IMR-90 (cell line): ENCODE measurements at regions not wholly inside any gene's neighbourhood (a gene's known extent, or its start where the extent isn't known, plus 50 kb on each side); places are given as distances from the start of the nearest gene placed in this dataset.

Experiments
- ATAC-seq: fragments of 200-7000 bp; cut with Tn5 transposase; 2 replicates; pipeline ENCODE4 v1.9.1; 2020; ENCODE audit warnings: low read depth, mild to moderate bottlenecking, moderate library complexity
- BruUV-seq: library from RNA; stranded (reverse); fragments of 400-500 nt; replicated peaks from 2 replicates; lab custom pipeline; 2021; lab: Mats Ljungman, UMichigan
- CTCF ChIA-PET: fragments of 300-600 bp; formaldehyde crosslinking; extraction: SDS; loops from one replicate; lab custom pipeline; 2021; ENCODE audit warnings: antibody characterized with exemption; lab: Yijun Ruan, JAX
- POLR2A ChIA-PET: fragments of 300-600 bp; sonication (Branson Sonifier 250); formaldehyde crosslinking; loops from one replicate; lab custom pipeline; 2022; ENCODE audit warnings: antibody characterized with exemption; ENCODE audit not compliant: unreplicated experiment; lab: Charles Lee
- DNase-seq: peaks from one replicate; pipeline ENCODE4 v3.0.0; 2013
- H2AFZ ChIP-seq: replicated peaks from 2 replicates; pipeline ENCODE3; 2013; ENCODE audit warnings: low read length, mild to moderate bottlenecking; ENCODE audit not compliant: poor library complexity
- H2AK5ac ChIP-seq: 2 replicates; pipeline ENCODE4 v1.6.1; 2013; ENCODE audit warnings: low read depth, low read length, inconsistent platforms
- H2AK9ac ChIP-seq: replicated peaks from 2 replicates; pipeline ENCODE3; 2013; ENCODE audit warnings: mild to moderate bottlenecking, low read depth, low read length, moderate library complexity; ENCODE audit not compliant: poor library complexity
- H2BK120ac ChIP-seq: 2 replicates; pipeline ENCODE4 v1.6.1; 2013; ENCODE audit warnings: low read depth, low read length, inconsistent platforms
- H2BK15ac ChIP-seq: 3 replicates; pipeline ENCODE4 v1.6.1; 2013; ENCODE audit warnings: low read depth, low read length, inconsistent platforms
- H2BK20ac ChIP-seq: 2 replicates; pipeline ENCODE4 v1.6.1; 2013; ENCODE audit warnings: low read depth, mild to moderate bottlenecking, inconsistent platforms, low read length, moderate library complexity
- H2BK5ac ChIP-seq: 2 replicates; pipeline ENCODE4 v1.6.1; 2013; ENCODE audit warnings: mild to moderate bottlenecking, low read depth, low read length, inconsistent platforms; ENCODE audit not compliant: poor library complexity, severe bottlenecking
- H3K14ac ChIP-seq: replicated peaks from 2 replicates; pipeline ENCODE4 v1.6.1; 2013; ENCODE audit warnings: low read depth, low read length, inconsistent platforms
- H3K18ac ChIP-seq: 2 replicates; pipeline ENCODE4 v1.6.1; 2013; ENCODE audit warnings: low read depth, low read length, control low read depth
- H3K23ac ChIP-seq: 2 replicates; pipeline ENCODE4 v1.6.1; 2013; ENCODE audit warnings: low read depth, low read length, inconsistent platforms
- H3K27ac ChIP-seq: 2 replicates; pipeline ENCODE4 v1.5.1; 2013; ENCODE audit warnings: mild to moderate bottlenecking, control low read depth, low read length; ENCODE audit not compliant: insufficient read depth
- H3K27me3 ChIP-seq: 2 replicates; pipeline ENCODE4 v1.6.1; 2013; ENCODE audit warnings: low read length; ENCODE audit not compliant: control insufficient read depth, insufficient read depth
- H3K36me3 ChIP-seq: 2 replicates; pipeline ENCODE4 v1.6.1; 2013; ENCODE audit warnings: low read length, mixed read lengths; ENCODE audit not compliant: control insufficient read depth, insufficient read depth
- H3K4ac ChIP-seq: 2 replicates; pipeline ENCODE4 v1.6.1; 2013; ENCODE audit warnings: low read depth, low read length, inconsistent platforms
- H3K4me1 ChIP-seq: 2 replicates; pipeline ENCODE4 v1.6.1; 2013; ENCODE audit warnings: low read length, mixed read lengths; ENCODE audit not compliant: control insufficient read depth, insufficient read depth
- H3K4me2 ChIP-seq: 2 replicates; pipeline ENCODE4 v1.6.1; 2013; ENCODE audit warnings: low read depth, mild to moderate bottlenecking, control low read depth, low read length, moderate library complexity
- H3K4me3 ChIP-seq: 2 replicates; pipeline ENCODE4 v1.5.1; 2013; ENCODE audit warnings: low read depth, mild to moderate bottlenecking, control low read depth, low read length, moderate library complexity; ENCODE audit not compliant: insufficient read depth
- H3K56ac ChIP-seq: 2 replicates; pipeline ENCODE4 v1.6.1; 2013; ENCODE audit warnings: low read length, inconsistent platforms; ENCODE audit not compliant: insufficient read depth; ENCODE audit errors: extremely low read depth
- H3K79me1 ChIP-seq, 2 experiments: 2 replicates each; pipeline ENCODE4 v1.6.1; 2013; ENCODE audit warnings: low read length in 2 of 2, inconsistent platforms in 1 of 2, low read depth in 1 of 2
- H3K9ac ChIP-seq: 2 replicates; pipeline ENCODE4 v1.6.1; 2013; ENCODE audit warnings: low read depth, low read length, control low read depth
- H3K9me1 ChIP-seq: 2 replicates; pipeline ENCODE4 v1.6.1; 2013; ENCODE audit warnings: low read length, inconsistent platforms; ENCODE audit not compliant: insufficient read depth
- H3K9me3 ChIP-seq: 2 replicates; pipeline ENCODE4 v1.6.1; 2013; ENCODE audit warnings: low read length; ENCODE audit not compliant: control insufficient read depth, insufficient read depth
- H4K20me1 ChIP-seq: 2 replicates; pipeline ENCODE4 v1.6.1; 2013; ENCODE audit warnings: low read length, inconsistent platforms; ENCODE audit not compliant: insufficient read depth
- H4K5ac ChIP-seq: 2 replicates; pipeline ENCODE4 v1.6.1; 2013; ENCODE audit warnings: mild to moderate bottlenecking, low read depth, low read length, control low read depth
- H4K8ac ChIP-seq, 2 experiments: 2 replicates each; pipeline ENCODE4 v1.6.1; 2013; ENCODE audit warnings: low read depth in 2 of 2, low read length in 2 of 2, control low read depth in 1 of 2, inconsistent platforms in 1 of 2
- H4K91ac ChIP-seq: 2 replicates; pipeline ENCODE4 v1.6.1; 2013; ENCODE audit warnings: low read depth, low read length, inconsistent platforms; ENCODE audit not compliant: insufficient read depth
- BHLHE40 ChIP-seq: fragments of 150-350 bp; IDR thresholded peaks from 2 replicates; pipeline ENCODE4 v1.6.1; 2016; ENCODE audit warnings: mild to moderate bottlenecking, low read depth, low read length
- CEBPB ChIP-seq: IDR thresholded peaks from 2 replicates; pipeline ENCODE4 v1.6.1; 2012; ENCODE audit warnings: low read depth, low read length, improper control_type of control experiment
- CHD1 ChIP-seq: IDR thresholded peaks from 2 replicates; pipeline ENCODE4 v1.6.1; 2012; ENCODE audit warnings: low read depth, low read length, improper control_type of control experiment
- ELK1 ChIP-seq: fragments of 150-350 bp; IDR thresholded peaks from 2 replicates; pipeline ENCODE4 v1.6.1; 2016; ENCODE audit warnings: low read depth, mild to moderate bottlenecking, low read length, moderate library complexity, borderline replicate concordance
- MAZ ChIP-seq: IDR thresholded peaks from 2 replicates; pipeline ENCODE4 v1.6.1; 2012; ENCODE audit warnings: low read depth, mild to moderate bottlenecking, low read length, improper control_type of control experiment, moderate library complexity, borderline replicate concordance
- MXI1 ChIP-seq: IDR thresholded peaks from 2 replicates; pipeline ENCODE4 v1.6.1; 2012; ENCODE audit warnings: low read depth, mild to moderate bottlenecking, low read length, moderate library complexity, borderline replicate concordance
- NFE2L2 ChIP-seq: fragments of 150-350 bp; IDR thresholded peaks from 2 replicates; pipeline ENCODE4 v1.6.1; 2016; ENCODE audit warnings: low read depth, mild to moderate bottlenecking, low read length
- POLR2A ChIP-seq: IDR thresholded peaks from 2 replicates; pipeline ENCODE4 v1.6.1; 2012; ENCODE audit warnings: mild to moderate bottlenecking, low read depth, low read length
- RAD21 ChIP-seq: IDR thresholded peaks from 2 replicates; pipeline ENCODE4 v1.6.1; 2012; ENCODE audit warnings: low read length, improper control_type of control experiment
- RCOR1 ChIP-seq: IDR thresholded peaks from 2 replicates; pipeline ENCODE4 v1.6.1; 2012; ENCODE audit warnings: mild to moderate bottlenecking, low read length, improper control_type of control experiment; ENCODE audit not compliant: insufficient replicate concordance
- SMC3 ChIP-seq: fragments of 150-350 bp; IDR thresholded peaks from 2 replicates; pipeline ENCODE4 v1.6.1; 2016; ENCODE audit warnings: low read depth, mild to moderate bottlenecking, antibody characterized with exemption, low read length, moderate library complexity
- USF2 ChIP-seq: fragments of 150-350 bp; IDR thresholded peaks from 2 replicates; pipeline ENCODE4 v1.6.1; 2017; ENCODE audit warnings: mild to moderate bottlenecking, antibody characterized with exemption, low read length, low read depth
- WGBS, 2 experiments: methylation state at CpG; one replicate each; pipeline versions ENCODE4 v1.1.5 to v1.1.7; 2013; ENCODE audit warnings: missing lambda C conversion rate in 2 of 2; ENCODE audit not compliant: insufficient read length in 1 of 2; ENCODE audit errors: extremely low coverage in 2 of 2; 5-methylcytosine and 5-hydroxymethylcytosine counted together
- dilution Hi-C: fragments of 300-500 bp; cut with HindIII; formaldehyde crosslinking; loops from one replicate; pipeline ENCODE4 v1.14.3; 2018; ENCODE audit warnings: low sequenced_read_pairs; ENCODE audit not compliant: unreplicated experiment
- in situ Hi-C: fragments of 300-500 bp; cut with MboI; formaldehyde crosslinking; loops from 3 replicates; pipeline ENCODE4 v1.14.3; 2019; ENCODE audit warnings: low sequenced_read_pairs, inconsistent platforms, mixed read lengths
- intact Hi-C: fragments of 100-400 bp; cut with micrococcal nuclease; formaldehyde crosslinking; loops from 2 replicates; pipeline ENCODE4 v1.10.0; 2022
- TF ChIP-seq, protein P1 (sequence below): conservative IDR thresholded peaks from 2 replicates; pipeline ENCODE4 v1.5.1; 2012; ENCODE audit warnings: mild to moderate bottlenecking, low read depth, low read length, improper control_type of control experiment

- H3K56ac ChIP-seq: no peak overlapping the region
- H3K14ac ChIP-seq: no peak overlapping the region
- no peaks in the 10 kb centered on the region for H4K20me1 ChIP-seq
- H3K4ac ChIP-seq: no peak overlapping the region
- no peaks in the 10 kb centered on the region for H3K27me3 ChIP-seq
- H2BK120ac ChIP-seq: no peak overlapping the region
- no peak overlapping the region for H2BK15ac ChIP-seq
- H3K4me3 ChIP-seq: no peak overlapping the region
- no peak for TF ChIP-seq ELK1
- TF ChIP-seq MAZ: no peak
- no peak for TF ChIP-seq USF2
- TF ChIP-seq CEBPB: no peak
- TF ChIP-seq, protein P1, sequence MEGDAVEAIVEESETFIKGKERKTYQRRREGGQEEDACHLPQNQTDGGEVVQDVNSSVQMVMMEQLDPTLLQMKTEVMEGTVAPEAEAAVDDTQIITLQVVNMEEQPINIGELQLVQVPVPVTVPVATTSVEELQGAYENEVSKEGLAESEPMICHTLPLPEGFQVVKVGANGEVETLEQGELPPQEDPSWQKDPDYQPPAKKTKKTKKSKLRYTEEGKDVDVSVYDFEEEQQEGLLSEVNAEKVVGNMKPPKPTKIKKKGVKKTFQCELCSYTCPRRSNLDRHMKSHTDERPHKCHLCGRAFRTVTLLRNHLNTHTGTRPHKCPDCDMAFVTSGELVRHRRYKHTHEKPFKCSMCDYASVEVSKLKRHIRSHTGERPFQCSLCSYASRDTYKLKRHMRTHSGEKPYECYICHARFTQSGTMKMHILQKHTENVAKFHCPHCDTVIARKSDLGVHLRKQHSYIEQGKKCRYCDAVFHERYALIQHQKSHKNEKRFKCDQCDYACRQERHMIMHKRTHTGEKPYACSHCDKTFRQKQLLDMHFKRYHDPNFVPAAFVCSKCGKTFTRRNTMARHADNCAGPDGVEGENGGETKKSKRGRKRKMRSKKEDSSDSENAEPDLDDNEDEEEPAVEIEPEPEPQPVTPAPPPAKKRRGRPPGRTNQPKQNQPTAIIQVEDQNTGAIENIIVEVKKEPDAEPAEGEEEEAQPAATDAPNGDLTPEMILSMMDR: no peak
- TF ChIP-seq RAD21: no peak
- TF ChIP-seq CHD1: no peak
- TF ChIP-seq SMC3: no peak
- TF ChIP-seq RCOR1: no peak
- TF ChIP-seq BHLHE40: no peak
- TF ChIP-seq NFE2L2: no peak
- TF ChIP-seq POLR2A: no peak
- no peak for TF ChIP-seq MXI1
- H3K23ac ChIP-seq: no peak overlapping the region
- no peaks in the 10 kb centered on the region for H3K36me3 ChIP-seq
- H3K18ac ChIP-seq: no peak overlapping the region
- WGBS, 2 experiments: no CpG with 5 or more reads among the region's 5 CpGs
- no peak for ATAC-seq
- CTCF ChIA-PET: no interaction called here
- no peak overlapping the region for H4K5ac ChIP-seq
- intact Hi-C loops: no loop called here
- H4K8ac ChIP-seq: no peak overlapping the region
- no peak overlapping the region for H3K27ac ChIP-seq
- no peaks in the 10 kb centered on the region for H3K9me3 ChIP-seq
- no peak overlapping the region for H2BK20ac ChIP-seq
- no peak overlapping the region for H4K91ac ChIP-seq
- BruUV-seq: no TSS peak
- H3K9me1 ChIP-seq: no peaks in the 10 kb centered on the region
- no peaks in the 10 kb centered on the region for H3K79me1 ChIP-seq
- no peak overlapping the region for H3K9ac ChIP-seq
- no peak overlapping the region for H2AK5ac ChIP-seq
- in situ Hi-C loops: no loop called here
- no peak for DNase-seq
- dilution Hi-C loops: no loop called here
- H2AFZ ChIP-seq: no peak overlapping the region
- H3K4me2 ChIP-seq: no peak overlapping the region
- H3K4me1 ChIP-seq: no peaks in the 10 kb centered on the region
- H2AK9ac ChIP-seq: no peak overlapping the region
- POLR2A ChIA-PET: no interaction called here
- H2BK5ac ChIP-seq: no peak overlapping the region
Measured at GRCh38 chr18:29077344-29077743, 900.4 kb upstream of the CDH2 start.
